Cardiac septum (tissue), 1 donor: ENCODE measurements at regions not wholly inside any gene's neighbourhood (a gene's known extent, or its start where the extent isn't known, plus 50 kb on each side); places are given as distances from the start of the nearest gene placed in this dataset.
"Not testable (repeated sequence)": the region's sequence is repeated elsewhere in the genome, so short reads cannot be mapped to it uniquely, and the experiment has no call there.

ENCODE experiments used
- DNase-seq: peaks from one replicate; pipeline ENCODE4 v3.0.0-alpha.2; 2020; ENCODE audit warnings: low spot score
- intact Hi-C: fragments of 100-400 bp; cut with DNase I; formaldehyde crosslinking; loops from one replicate; pipeline ENCODE4 v1.14.0; 2022
- donor health status: DM: no; HTN: no; CAD: no.

DNA sequence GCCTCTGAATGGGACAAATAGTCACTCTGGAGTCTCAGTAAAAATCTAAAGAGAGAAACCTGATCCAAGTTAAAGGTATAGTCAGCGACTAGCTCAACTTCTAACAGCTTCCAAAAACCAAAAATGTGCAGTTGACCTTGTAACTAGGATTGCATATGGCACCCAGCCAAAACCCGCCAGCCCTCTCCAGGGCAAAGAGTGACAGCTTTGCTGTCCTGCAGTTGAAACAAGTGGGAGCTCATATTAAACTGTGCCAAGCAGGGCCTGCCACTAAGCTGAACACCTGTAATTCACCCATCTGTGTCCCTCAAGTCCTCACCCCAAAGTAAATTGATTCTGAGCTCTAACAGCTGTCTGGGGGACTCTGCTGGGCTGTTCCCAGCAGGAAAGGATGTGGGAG lies 695.3 kb downstream of the MAFB start:
- intact Hi-C loops, result no loop called here
- DNase-seq, result no peak

DNA sequence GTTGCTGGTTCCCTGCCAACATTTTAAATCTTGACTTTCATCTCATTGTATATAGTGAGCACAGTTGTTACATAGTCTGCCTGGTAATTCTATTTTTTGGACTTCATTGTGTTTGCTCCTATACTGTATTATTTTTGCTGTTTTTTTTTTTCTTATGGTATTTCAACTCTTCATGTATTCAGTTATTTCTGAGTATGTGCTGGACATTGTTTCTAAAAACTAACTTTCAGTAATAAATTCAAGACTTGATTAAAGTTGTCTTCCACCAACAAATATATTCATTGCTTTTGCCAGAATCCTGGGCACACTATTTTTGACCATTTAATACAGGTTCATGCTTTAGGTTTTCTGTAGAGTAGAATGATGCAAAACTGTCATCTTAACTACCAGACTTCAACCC lies 698.3 kb downstream of the MAFB start:
- intact Hi-C loops, result no loop called here
- DNase-seq, result no peak

DNA sequence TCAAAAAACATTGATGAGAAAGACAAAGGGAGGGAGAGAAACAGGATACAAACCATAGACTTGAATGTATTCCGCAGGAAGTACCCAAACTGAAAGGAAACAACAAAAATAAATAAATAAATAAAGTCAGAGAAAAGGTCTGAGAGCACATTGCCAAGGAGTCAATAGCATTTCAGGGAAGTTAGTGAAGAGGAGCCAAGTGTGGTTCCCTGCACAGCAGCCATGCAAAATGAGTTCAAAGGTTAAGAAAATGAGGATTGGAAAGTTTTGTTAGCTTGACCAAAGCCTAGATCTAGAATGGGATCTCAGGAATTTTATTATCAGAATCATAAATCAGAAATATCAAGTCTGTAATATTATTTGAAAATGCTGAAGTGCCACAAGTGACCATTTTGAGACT lies 700.0 kb downstream of the MAFB start:
- DNase-seq, result no peak
- intact Hi-C loops, result no loop called here

DNA sequence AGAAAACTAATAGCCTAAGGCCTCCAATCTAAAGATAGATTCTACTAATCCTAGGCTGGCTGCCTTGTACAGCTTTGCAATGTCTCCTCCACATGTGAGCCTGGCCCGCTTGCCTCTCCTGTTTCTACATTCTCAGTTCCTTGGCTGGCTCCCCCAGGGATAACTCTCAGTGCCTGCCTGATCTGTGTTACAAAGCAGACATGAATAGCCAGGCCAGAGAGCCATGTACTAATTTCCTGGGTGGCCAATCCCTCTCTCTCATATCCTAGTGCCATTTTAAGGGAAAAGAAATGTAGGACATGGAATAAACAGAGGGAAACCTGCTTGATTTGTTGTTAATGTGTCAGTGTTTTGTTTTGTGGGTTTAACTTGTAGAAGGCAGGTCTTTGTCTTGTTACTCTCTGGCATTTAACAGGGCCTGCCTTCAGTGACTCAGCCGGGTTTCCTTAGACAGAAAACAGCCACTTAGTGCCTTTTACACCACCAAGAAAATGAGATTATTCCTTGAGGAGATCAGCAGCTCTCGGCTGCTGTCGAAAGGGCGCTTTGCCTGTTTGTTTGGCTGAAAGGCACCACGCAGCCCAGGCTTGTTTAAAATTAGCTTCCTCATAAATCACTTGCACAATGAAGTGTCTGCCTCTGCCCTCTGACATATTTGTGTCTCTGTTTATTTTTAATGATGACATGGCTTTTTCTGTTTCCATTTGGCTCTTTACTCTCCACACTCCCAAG lies 702.7 kb downstream of the MAFB start:
- intact Hi-C loops, result no loop called here

DNA sequence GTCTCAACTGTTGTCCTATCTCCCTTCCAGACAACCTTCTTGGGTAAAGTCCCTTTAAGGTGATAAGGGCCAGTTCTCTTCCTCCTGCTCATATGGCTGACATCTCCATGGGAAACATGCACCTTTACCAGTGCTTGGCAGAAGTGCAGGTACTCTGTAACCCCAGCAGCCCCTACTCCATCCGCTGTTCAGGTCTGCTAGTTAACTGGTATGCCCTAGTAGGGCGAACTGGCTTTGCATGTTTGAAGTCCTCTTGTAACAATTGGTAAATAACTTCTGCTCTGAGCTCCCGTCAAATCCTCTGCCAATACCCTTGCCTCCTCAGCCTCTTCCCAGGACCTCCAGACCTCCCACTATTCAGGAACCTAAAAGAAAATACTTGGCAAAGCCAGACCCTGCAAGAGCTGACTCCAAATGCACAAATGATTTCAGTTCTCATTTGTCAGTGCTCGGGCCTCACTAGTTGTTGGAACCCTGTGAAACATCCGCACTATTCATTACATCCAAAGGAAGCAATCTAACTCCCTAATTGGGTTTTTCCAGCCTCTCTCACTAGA lies 703.7 kb downstream of the MAFB start:
- DNase-seq, result no peak
- intact Hi-C loops, result no loop called here

More for the DNA sequence above, 702.7 kb downstream of the MAFB start:
- DNase-seq, result no peak

DNA sequence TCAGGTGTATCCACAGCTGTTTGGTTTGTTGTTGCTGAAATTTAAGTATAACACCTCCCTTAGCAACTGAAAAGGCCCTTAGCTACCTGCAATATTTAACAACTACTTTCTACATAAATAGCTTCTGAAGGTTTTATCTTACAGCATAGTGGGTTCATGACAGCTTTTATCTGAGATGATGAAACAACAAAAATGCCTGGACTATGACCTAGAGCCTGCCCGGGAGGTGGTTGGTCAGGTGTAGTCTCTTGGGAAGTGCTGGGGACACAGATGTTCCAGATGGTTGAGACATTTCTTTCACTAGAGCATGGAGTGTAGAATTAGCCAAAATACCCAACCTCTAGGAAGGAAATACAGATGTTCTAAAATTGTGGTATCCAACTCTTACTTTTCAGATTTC lies 705.4 kb downstream of the MAFB start:
- DNase-seq, result no peak
- intact Hi-C loops, result no loop called here

DNA sequence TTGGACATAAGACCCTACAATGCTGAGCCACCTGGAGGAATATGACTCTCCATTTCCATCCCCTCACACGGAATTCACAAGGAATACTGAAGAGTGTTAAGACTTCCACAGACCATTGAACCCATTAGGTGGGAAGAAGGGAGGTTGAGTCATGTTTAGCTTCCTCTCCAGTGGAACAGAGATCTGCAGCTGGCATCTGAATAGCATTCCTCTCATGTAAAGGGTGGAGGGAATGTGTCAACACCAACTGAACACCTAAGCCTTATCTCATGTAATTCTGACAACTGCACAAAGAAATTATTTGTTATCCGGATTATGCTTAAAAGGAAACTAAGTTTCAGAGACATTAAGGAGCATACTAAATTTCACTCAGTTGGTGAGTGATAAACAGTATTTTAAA lies 705.9 kb downstream of the MAFB start:
- intact Hi-C loops, result no loop called here
- DNase-seq, result no peak

DNA sequence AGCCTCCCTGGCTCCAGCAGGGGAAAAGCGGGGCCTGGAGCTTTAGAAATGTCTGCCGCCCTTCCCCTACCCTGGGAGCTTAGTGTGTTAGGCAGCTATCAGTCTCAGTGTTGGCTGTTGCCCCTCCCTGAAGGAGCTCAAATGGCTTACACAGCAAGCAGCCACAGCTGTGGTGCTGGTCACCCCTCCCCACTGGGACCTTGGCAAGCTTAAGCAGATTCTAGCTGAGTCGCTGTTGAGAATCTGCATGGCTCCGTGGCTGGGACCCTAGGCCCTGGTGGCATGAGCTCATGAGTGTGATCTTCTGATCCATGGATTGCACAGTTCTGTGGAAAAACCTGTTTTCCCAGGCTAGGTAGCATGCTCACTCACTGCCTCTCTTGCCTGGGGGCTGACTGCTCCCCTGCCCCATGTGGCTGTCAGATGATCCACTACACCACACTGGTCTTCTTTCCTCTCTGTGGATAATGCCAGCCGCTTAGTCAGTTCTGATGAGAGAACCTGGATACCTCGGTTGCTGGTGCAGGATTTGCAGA lies 714.0 kb downstream of the MAFB start:
- intact Hi-C loops, result no loop called here

DNA sequence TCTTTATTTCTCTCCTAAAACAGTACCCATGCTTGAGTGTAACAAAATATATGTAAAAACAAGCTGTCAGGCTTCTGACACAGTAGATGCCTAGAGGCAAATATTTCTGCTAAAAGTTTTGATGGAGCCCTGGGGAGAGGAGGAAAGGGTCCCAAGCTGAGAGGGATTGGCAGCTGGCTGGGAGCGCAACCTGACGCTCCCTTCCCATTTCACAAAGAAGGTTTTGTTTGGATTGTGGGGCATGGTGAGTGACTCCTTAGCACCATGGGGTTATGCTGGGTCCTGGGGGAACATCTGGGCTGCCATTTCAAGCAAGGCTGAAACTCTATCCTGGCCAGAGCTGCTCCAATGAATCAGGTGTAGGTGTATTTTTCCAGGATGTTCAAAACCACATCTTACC lies 720.5 kb downstream of the MAFB start:
- intact Hi-C loops, result no loop called here
- DNase-seq, result no peak

More for the DNA sequence above, 714.0 kb downstream of the MAFB start:
- no peak for DNase-seq

DNA sequence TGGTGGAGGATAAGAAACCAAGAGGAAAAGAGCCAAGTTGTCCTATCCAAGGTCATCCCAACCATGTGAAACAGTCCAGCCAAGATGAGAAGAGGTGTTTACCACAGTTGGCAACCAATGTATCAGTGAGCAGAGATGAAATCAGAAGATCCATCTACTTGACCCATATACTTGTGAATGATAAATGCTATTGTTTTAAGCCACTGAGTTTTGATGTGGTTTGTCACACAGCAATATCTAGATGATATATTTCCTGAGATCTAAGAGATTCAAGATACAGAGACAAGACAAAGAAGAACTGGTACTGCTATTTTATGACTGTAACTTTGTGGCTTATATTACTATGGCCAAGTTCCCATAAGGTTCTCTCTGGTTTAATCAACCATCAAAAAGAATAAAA lies 721.2 kb downstream of the MAFB start:
- intact Hi-C loops, result no loop called here
- DNase-seq, result no peak

DNA sequence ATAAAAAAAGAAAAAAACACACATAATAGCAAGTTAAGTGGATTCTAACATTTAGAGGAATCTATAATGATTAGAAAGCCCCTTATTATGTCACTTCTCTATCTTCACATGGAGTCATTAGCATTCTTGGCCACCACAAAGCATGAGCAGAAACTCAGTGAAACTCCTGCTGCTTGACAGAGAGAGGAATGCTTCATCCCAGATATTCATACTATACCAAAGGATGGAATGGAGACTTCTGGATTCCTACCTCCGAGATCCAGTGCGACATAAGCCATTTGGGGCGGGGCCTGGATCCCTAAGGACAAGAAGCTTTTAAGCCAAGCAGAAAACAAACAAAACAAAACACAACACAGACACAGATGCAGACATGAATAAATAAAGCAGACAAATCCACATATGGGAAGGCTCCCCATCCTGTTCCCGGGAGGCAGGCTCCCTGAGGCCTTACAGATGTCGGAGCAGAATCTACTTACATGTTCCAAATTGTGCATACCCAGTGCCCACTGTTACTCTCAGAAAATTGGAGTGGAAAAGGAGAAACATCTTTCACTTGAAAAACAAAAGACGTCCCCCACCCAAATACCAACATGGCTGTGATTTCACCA lies 727.3 kb downstream of the MAFB start:
- intact Hi-C loops, result no loop called here

DNA sequence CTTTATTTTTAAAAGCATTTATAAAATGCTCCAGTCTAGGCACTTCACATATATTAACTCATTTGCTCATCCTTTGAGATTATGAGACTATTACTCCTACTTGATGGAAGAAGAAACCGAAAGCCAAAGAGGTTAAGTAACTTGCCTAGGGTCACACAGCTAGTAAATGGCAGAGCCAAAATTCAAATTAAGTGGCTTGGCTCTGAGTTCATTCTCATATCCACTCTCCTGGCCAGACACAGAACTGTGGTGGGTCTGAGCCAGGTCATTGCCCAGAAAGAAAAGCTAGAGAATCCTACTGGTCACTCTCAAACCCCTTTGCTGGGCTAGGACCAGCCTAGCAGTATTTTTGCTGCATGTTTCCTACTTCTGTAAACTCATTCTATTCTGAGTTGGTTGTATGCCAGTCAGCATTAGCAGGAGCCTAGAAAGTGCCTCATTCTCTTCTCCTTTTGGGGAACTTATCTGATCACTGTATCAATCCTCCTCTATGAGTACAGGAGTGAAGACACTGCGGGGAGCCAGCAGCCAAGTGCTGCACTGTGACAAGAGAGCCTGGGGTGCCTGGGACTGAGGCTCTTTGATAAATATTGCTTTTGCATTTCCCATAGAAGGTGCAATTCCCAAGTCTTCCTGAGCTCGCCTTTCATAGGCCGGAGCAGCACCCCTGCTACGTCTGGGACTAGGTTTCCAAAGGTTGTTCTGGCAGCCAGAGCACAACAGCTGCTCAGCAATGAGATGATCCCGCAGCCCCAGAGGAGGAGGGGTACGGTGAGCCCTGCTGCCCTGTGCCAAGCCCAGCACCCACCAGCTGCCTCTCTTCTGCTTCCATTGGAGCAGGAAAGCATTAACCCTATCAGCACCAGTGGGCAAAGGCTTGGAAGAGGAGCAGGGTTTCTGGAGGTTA lies 728.3 kb downstream of the MAFB start:
- no peak for DNase-seq
- intact Hi-C loops, result no loop called here

More for the DNA sequence above, 727.3 kb downstream of the MAFB start:
- no peak for DNase-seq

DNA sequence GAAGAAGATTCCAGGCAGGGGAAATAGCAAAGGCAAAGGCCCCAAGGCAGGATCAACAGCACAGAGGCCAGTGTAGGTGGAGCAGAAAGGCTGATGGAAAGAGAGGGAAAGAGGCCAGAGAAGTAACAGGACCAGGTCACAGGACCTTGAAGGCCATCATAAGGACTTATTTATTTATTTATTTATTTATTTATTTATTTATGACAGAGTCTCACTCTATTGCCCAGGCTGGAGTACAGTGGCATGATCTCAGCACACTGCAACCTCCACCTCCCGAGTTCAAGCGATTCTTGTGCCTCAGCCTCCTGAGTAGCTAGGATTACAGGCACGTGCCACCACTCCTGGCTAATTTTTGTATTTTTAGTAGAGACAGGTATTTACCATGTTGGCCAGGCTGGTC lies 731.1 kb downstream of the MAFB start:
- DNase-seq, intact Hi-C loops: not testable (repeated sequence)

DNA sequence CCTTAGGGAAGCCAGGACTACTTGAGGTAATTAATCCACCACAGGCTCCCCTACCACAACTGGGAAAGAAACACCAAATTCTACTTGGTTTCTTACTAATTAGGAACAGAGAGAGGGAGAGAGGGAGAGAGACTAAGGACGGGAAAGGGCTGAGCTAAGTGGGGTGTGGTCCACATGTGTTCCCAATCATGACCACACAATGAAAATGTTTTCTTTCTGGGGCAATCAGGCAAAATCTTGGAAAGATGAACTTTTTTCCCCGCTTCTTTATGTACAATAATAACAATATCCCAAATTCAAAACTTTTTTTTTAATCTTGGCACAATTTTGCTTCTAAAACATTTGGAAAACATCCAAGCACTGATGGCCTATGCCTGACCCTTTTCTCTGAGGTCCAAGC lies 734.4 kb downstream of the MAFB start:
- no peak for DNase-seq
- intact Hi-C loops, result no loop called here

DNA sequence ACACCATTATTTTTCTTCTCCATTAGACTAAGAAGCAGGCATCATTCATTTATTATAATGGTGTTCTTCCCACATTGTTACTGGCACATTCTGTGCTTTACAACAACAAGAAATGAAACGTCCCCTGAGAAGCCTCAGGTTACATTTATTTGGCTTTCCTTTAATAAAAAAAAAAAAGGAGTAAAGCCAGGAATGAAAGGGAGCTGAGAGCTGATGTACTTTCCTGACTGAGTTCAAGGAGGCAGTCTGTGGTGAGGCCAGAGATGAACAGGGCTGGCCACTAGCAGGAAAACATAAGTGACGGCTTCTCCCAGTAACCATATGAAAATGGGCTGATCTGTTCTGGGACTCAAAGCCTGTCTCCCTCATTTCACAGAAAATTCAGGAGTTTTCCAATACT lies 742.1 kb downstream of the MAFB start:
- intact Hi-C loops, result no loop called here
- no peak for DNase-seq

DNA sequence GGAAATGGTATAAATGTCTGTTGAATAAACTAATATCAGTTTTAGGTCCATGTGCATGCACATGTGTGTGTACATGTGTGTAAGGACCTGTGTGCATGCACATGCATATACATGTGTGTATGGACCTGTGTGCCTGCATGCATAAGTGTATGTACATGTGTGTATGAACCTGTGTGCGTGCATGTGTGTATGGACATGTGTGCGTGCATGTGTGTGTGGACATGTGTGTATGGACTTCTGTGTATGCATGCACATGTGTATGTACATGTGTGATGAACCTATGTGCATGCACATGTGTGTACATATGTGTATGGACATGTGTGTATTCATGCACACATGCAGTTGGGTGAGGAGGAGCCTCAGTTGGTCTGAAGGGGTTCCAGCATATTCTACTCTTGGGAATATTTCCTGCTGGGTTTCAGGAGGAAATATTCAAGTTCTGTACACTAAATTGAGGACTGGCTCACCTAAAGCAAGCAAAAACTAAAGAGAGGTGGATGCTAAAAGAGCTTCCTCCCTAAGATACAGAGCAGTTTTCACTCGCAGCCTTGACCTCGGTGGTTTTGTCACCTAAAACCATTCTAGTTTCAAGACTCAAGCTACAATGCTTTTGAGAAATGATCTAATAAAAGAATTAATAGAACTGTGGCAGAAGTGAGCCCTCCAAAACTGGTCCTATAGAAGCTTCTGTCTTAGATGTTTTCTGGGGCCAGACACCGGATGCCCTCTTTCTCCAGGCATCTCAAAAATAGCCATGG lies 742.8 kb downstream of the MAFB start:
- intact Hi-C loops, result no loop called here

DNA sequence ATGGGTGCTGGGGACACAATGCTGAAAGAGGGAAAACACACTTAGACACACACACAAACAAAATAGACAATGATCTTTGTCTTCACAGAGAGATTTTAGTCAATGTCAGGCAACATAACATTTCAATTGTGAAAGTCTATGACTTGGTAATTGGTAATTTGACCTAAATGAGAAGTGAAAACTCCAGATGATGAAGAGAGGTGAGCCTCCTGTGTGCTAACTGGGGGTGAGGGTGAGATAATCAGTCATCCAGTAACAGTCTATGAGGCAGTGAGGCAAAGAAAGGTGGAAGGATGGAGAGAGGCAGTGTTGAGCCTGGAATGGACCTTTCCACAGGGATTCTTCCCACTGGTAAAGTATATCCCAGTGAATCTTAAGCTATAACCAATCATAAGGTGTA lies 744.2 kb downstream of the MAFB start:
- no peak for DNase-seq
- intact Hi-C loops, result no loop called here

More for the DNA sequence above, 742.8 kb downstream of the MAFB start:
- DNase-seq, result no peak

DNA sequence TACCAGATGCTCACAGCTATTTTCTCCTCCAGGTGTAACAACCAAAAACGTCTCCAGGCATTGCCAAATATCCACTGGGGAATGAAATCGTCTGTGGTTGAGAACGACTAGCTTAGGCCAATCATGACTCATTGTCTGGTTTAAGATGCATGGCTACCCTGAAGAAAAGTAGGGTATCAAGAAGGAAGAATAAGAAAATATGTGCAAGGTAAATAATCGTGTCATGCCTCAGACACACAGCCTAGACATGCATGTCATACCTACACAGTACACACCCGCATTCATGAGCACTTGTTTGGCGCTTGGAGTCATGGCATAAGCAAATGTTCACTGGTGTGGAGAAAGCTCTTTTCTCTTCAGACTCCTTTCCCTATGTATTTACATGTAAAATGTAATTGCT lies 745.7 kb downstream of the MAFB start:
- intact Hi-C loops, result no loop called here
- DNase-seq, result no peak

DNA sequence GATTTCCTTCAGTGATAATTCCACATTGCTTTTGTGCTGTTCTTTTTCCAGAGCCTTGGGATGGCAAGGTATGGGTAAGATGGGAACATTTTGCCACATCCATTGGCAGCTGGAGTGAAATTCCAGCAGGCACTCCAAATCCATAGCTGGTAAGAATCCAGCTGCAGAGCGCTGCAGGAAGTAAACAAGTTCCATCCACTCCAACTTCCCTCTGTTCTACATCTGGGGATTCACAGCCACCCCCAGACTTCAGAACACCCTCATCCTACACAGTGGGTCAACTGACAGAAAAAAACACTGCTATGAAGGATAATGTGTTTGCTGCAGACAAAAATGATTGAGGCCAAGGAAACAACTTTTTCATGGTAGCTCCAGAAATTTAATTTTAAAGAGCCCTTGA lies 747.8 kb downstream of the MAFB start:
- no peak for DNase-seq
- intact Hi-C loops, result no loop called here
